A673 (cell line): ENCODE measurements at regions not wholly inside any gene's neighbourhood (a gene's known extent, or its start where the extent isn't known, plus 50 kb on each side); places are given as distances from the start of the nearest gene placed in this dataset.

Experiments
- EZH2 ChIP-seq: fragments of 200-600 bp; sonication (generic); IDR thresholded peaks from 2 replicates; pipeline ENCODE4 v1.6.1; 2017; ENCODE audit warnings: borderline replicate concordance, low read depth, mild to moderate bottlenecking, mixed read lengths, antibody characterized with exemption, low read length; ENCODE audit not compliant: poor library complexity, severe bottlenecking
- TF ChIP-seq, protein P1 (sequence below): fragments of 300-800, 200-600 bp; sonication (generic); conservative IDR thresholded peaks from 2 replicates; pipeline ENCODE4 v1.5.1; 2017; ENCODE audit warnings: low read depth, mild to moderate bottlenecking, antibody characterized with exemption, low read length, moderate library complexity, mixed read lengths

GRCh38 chr2:221189431-221190067 lies 382.6 kb downstream of the EPHA4 start:
- TF ChIP-seq, protein P1, sequence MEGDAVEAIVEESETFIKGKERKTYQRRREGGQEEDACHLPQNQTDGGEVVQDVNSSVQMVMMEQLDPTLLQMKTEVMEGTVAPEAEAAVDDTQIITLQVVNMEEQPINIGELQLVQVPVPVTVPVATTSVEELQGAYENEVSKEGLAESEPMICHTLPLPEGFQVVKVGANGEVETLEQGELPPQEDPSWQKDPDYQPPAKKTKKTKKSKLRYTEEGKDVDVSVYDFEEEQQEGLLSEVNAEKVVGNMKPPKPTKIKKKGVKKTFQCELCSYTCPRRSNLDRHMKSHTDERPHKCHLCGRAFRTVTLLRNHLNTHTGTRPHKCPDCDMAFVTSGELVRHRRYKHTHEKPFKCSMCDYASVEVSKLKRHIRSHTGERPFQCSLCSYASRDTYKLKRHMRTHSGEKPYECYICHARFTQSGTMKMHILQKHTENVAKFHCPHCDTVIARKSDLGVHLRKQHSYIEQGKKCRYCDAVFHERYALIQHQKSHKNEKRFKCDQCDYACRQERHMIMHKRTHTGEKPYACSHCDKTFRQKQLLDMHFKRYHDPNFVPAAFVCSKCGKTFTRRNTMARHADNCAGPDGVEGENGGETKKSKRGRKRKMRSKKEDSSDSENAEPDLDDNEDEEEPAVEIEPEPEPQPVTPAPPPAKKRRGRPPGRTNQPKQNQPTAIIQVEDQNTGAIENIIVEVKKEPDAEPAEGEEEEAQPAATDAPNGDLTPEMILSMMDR = no peak
- no peak for TF ChIP-seq EZH2
